Calu3 (cell line): ENCODE measurements at regions not wholly inside any gene's neighbourhood (a gene's known extent, or its start where the extent isn't known, plus 50 kb on each side); places are given as distances from the start of the nearest gene placed in this dataset.

Source experiments
- BruUV-seq: library from RNA; stranded (reverse); fragments of 400-500 nt; replicated peaks from 2 replicates; lab custom pipeline; 2021; lab: Mats Ljungman, UMichigan
- CTCF ChIA-PET: fragments of 300-600 bp; sonication (Branson Sonifier 250); formaldehyde crosslinking; loops from one replicate; lab custom pipeline; 2022; ENCODE audit warnings: antibody characterized with exemption; lab: Charles Lee
- DNase-seq: peaks from one replicate; pipeline ENCODE4 v3.0.0; 2022
- H3K27ac Mint-ChIP-seq: one replicate; pipeline ENCODE4 v1.8.0; 2022; ENCODE audit warnings: mixed read lengths; ENCODE audit not compliant: unreplicated experiment
- H3K27me3 Mint-ChIP-seq: one replicate; pipeline ENCODE4 v1.8.0; 2022; ENCODE audit warnings: mixed read lengths; ENCODE audit not compliant: unreplicated experiment
- H3K36me3 Mint-ChIP-seq: one replicate; pipeline ENCODE4 v1.8.0; 2022; ENCODE audit warnings: mild to moderate bottlenecking, moderate library complexity, mixed read lengths; ENCODE audit not compliant: insufficient read depth, unreplicated experiment
- H3K4me1 Mint-ChIP-seq: one replicate; pipeline ENCODE4 v1.8.0; 2022; ENCODE audit warnings: mild to moderate bottlenecking, low read depth, mixed read lengths; ENCODE audit not compliant: unreplicated experiment
- H3K4me3 Mint-ChIP-seq: one replicate; pipeline ENCODE4 v1.8.0; 2022; ENCODE audit warnings: mild to moderate bottlenecking, low read depth, moderate library complexity, mixed read lengths; ENCODE audit not compliant: unreplicated experiment
- H3K9me3 Mint-ChIP-seq: one replicate; pipeline ENCODE4 v1.8.0; 2022; ENCODE audit warnings: low read depth, mixed read lengths; ENCODE audit not compliant: unreplicated experiment
- CTCF ChIP-seq: fragments of 200-600 bp; IDR thresholded peaks from one replicate; pipeline ENCODE4 v1.8.0; 2022; ENCODE audit warnings: antibody characterized with exemption; ENCODE audit not compliant: unreplicated experiment
- intact Hi-C: fragments of 100-400 bp; cut with micrococcal nuclease; formaldehyde crosslinking; loops from one replicate; pipeline ENCODE4 v1.10.0; 2022; ENCODE audit not compliant: unreplicated experiment

GRCh38 chr16:79748629-79749028 is 148.1 kb upstream of the MAF start:
- no peak for TF ChIP-seq CTCF
- no peaks in the 10 kb centered on the region for H3K36me3 Mint-ChIP-seq
- H3K9me3 Mint-ChIP-seq, result peaks cover 6% of the 10 kb centered on the region
- no TSS peak for BruUV-seq
- peaks cover 26% of the 10 kb centered on the region for H3K27me3 Mint-ChIP-seq
- no peak for DNase-seq
- H3K27ac Mint-ChIP-seq, result no peak overlapping the region
- H3K4me3 Mint-ChIP-seq, result no peak overlapping the region
- intact Hi-C loops, result no loop called here
- no peaks in the 10 kb centered on the region for H3K4me1 Mint-ChIP-seq
- CTCF ChIA-PET, result no interaction called here

- no TSS peak for BruUV-seq
- TF ChIP-seq CTCF, result no peak
- no peak for DNase-seq
- Mint-ChIP-seq H3K36me3 (no peaks in the 10 kb centered on the region), H3K27ac (no peak overlapping the region), H3K4me3 (no peak overlapping the region), H3K9me3 (peaks cover 6% of the 10 kb centered on the region), H3K27me3 (peaks cover 26% of the 10 kb centered on the region), H3K4me1 (no peaks in the 10 kb centered on the region)
- CTCF ChIA-PET, result interaction anchor here (0.5 kb wide), 1 partner anchor 1952 kb away, joined by 3 read pairs; no protein-coding TSS in a partner anchor
- intact Hi-C loops, result no loop called here
These were observed 147.2 kb upstream of the MAF start for GRCh38 chr16:79747688-79748087.

- Mint-ChIP-seq H3K9me3 (no peaks in the 10 kb centered on the region), H3K27ac (no peak overlapping the region), H3K4me1 (no peaks in the 10 kb centered on the region), H3K36me3 (no peaks in the 10 kb centered on the region), H3K27me3 (peaks cover 22% of the 10 kb centered on the region), H3K4me3 (no peak overlapping the region)
- TF ChIP-seq CTCF, result no peak
- CTCF ChIA-PET, result no interaction called here
- DNase-seq, result no peak
- intact Hi-C loops, result no loop called here
- no TSS peak for BruUV-seq
These were observed 139.7 kb upstream of the MAF start for GRCh38 chr16:79740252-79740651.

- no TSS peak for BruUV-seq
- H3K9me3 Mint-ChIP-seq, result peaks cover 8% of the 10 kb centered on the region
- peaks cover 59% of the 10 kb centered on the region for H3K27me3 Mint-ChIP-seq
- H3K4me1 Mint-ChIP-seq, result no peaks in the 10 kb centered on the region
- TF ChIP-seq CTCF, result no peak
- no peak overlapping the region for H3K4me3 Mint-ChIP-seq
- CTCF ChIA-PET, result no interaction called here
- intact Hi-C loops, result no loop called here
- no peaks in the 10 kb centered on the region for H3K36me3 Mint-ChIP-seq
- DNase-seq, result no peak
- H3K27ac Mint-ChIP-seq, result no peak overlapping the region
These were observed 134.7 kb upstream of the MAF start for GRCh38 chr16:79735271-79735670.
